H1 (cell line): ENCODE measurements at regions not wholly inside any gene's neighbourhood (a gene's known extent, or its start where the extent isn't known, plus 50 kb on each side); places are given as distances from the start of the nearest gene placed in this dataset.

Experiments
- CTCF ChIA-PET: fragments of 300-600 bp; sonication (Branson Sonifier 250); formaldehyde crosslinking; loops from one replicate; lab custom pipeline; 2021; ENCODE audit not compliant: partially characterized antibody; lab: Charles Lee
- POLR2A ChIA-PET: fragments of 300-600 bp; sonication (Branson Sonifier 250); formaldehyde crosslinking; loops from one replicate; lab custom pipeline; 2021; ENCODE audit warnings: inconsistent platforms; ENCODE audit not compliant: partially characterized antibody; lab: Charles Lee
- DNase-seq, 2 experiments: peaks; one replicate each; pipeline versions ENCODE4 v3.0.0 to v3.0.0-alpha.2; 2010 to 2022; ENCODE audit warnings: low spot score in 2 of 2, low read depth in 1 of 2, mixed read lengths in 1 of 2
- FAIRE-seq: peaks from 2 replicates; lab custom pipeline; 2011; peaks lifted over from hg19 to GRCh38; lab: Jason Lieb, UNC
- H2AFZ ChIP-seq: 2 replicates; pipeline ENCODE4 v1.8.1; 2012; ENCODE audit warnings: low read length, inconsistent platforms
- H2AK5ac ChIP-seq: 2 replicates; pipeline ENCODE4 v1.6.1; 2013; ENCODE audit warnings: low read depth, low read length
- H2BK120ac ChIP-seq: replicated peaks from 2 replicates; pipeline ENCODE3; 2013; ENCODE audit warnings: low read depth, low read length, inconsistent platforms
- H2BK12ac ChIP-seq: 2 replicates; pipeline ENCODE4 v1.6.1; 2013; ENCODE audit warnings: low read depth, low read length
- H2BK15ac ChIP-seq: 2 replicates; pipeline ENCODE4 v1.6.1; 2013; ENCODE audit warnings: low read length
- H2BK20ac ChIP-seq: 2 replicates; pipeline ENCODE4 v1.6.1; 2013; ENCODE audit warnings: low read length
- H2BK5ac ChIP-seq: 2 replicates; pipeline ENCODE4 v1.6.1; 2013; ENCODE audit warnings: low read depth, low read length
- H3K14ac ChIP-seq: 2 replicates; pipeline ENCODE4 v1.6.1; 2013; ENCODE audit warnings: inconsistent platforms; ENCODE audit not compliant: insufficient read length
- H3K18ac ChIP-seq: 2 replicates; pipeline ENCODE4 v1.6.1; 2013; ENCODE audit warnings: low read length; ENCODE audit errors: extremely low read depth
- H3K23ac ChIP-seq: 2 replicates; pipeline ENCODE4 v1.6.1; 2013; ENCODE audit warnings: inconsistent platforms; ENCODE audit not compliant: insufficient read length
- H3K23me2 ChIP-seq: 2 replicates; pipeline ENCODE4 v1.6.1; 2013; ENCODE audit warnings: low read depth, low read length
- H3K27ac ChIP-seq: 2 replicates; pipeline ENCODE4 v1.6.1; 2011; ENCODE audit warnings: low read depth, low read length, inconsistent platforms
- H3K27me3 ChIP-seq, 4 experiments: replicated peaks in 1 of 4; 1 replicate in 1 of 4; 2 replicates in 3 of 4; pipeline versions ENCODE4 v1.6.1 to v1.8.1; 2011 to 2013; ENCODE audit warnings: low read length in 3 of 4, mild to moderate bottlenecking in 3 of 4, inconsistent platforms in 2 of 4, mixed read lengths in 2 of 4, moderate library complexity in 1 of 4; ENCODE audit not compliant: control insufficient read depth in 3 of 4, insufficient read depth in 3 of 4; ENCODE audit errors: extremely low read depth in 1 of 4
- H3K36me3 ChIP-seq, 4 experiments: 2 replicates each; pipeline versions ENCODE4 v1.6.1 to v1.8.1; 2011 to 2013; ENCODE audit warnings: mild to moderate bottlenecking in 4 of 4, low read length in 3 of 4, moderate library complexity in 2 of 4, control low read depth in 1 of 4, inconsistent platforms in 1 of 4; ENCODE audit not compliant: insufficient read depth in 4 of 4, control insufficient read depth in 2 of 4
- H3K4ac ChIP-seq: replicated peaks from 2 replicates; pipeline ENCODE3; 2013; ENCODE audit warnings: low read length, low read depth, mixed read lengths, inconsistent platforms; ENCODE audit not compliant: insufficient read length
- H3K4me1 ChIP-seq, 4 experiments: replicated peaks in 1 of 4; 1 replicate in 1 of 4; 2 replicates in 3 of 4; pipeline versions ENCODE4 v1.6.1 to v1.8.1; 2011 to 2013; ENCODE audit warnings: low read length in 3 of 4, inconsistent platforms in 2 of 4, mixed read lengths in 1 of 4; ENCODE audit not compliant: insufficient read depth in 4 of 4, control insufficient read depth in 3 of 4
- H3K4me2 ChIP-seq, 2 experiments: 2 replicates each; pipeline versions ENCODE4 v1.6.1 to v1.8.1; 2011 to 2013; ENCODE audit warnings: low read depth in 2 of 2, low read length in 2 of 2, control low read depth in 1 of 2, inconsistent platforms in 1 of 2, mild to moderate bottlenecking in 1 of 2; ENCODE audit not compliant: insufficient read depth in 1 of 2
- H3K4me3 ChIP-seq, 4 experiments: fragments of 200-600, 300-600 bp in 1 of 4; sonication (generic), shearing (Covaris generic), sonication (Bioruptor Twin) in 1 of 4; 2 replicates each; pipeline versions ENCODE4 v1.5.1 to v1.8.1; 2011 to 2016; ENCODE audit warnings: low read length in 4 of 4, low read depth in 3 of 4, control low read depth in 2 of 4, inconsistent platforms in 2 of 4, mild to moderate bottlenecking in 2 of 4, mixed read lengths in 1 of 4, moderate library complexity in 1 of 4; ENCODE audit not compliant: insufficient read depth in 2 of 4; ENCODE audit errors: extremely low read depth in 1 of 4
- H3K56ac ChIP-seq: replicated peaks from 2 replicates; pipeline ENCODE3; 2013; ENCODE audit warnings: low read depth, mild to moderate bottlenecking, mixed read lengths, low read length, inconsistent platforms; ENCODE audit not compliant: insufficient read length
- H3K79me1 ChIP-seq: 2 replicates; pipeline ENCODE4 v1.6.1; 2013; ENCODE audit warnings: low read depth, low read length, control low read depth
- H3K79me2 ChIP-seq, 2 experiments: 2 replicates each; pipeline versions ENCODE4 v1.6.1 to v1.8.1; 2012 to 2013; ENCODE audit warnings: low read length in 2 of 2, mild to moderate bottlenecking in 2 of 2, inconsistent platforms in 1 of 2; ENCODE audit not compliant: insufficient read depth in 2 of 2, control insufficient read depth in 1 of 2
- H3K9ac ChIP-seq, 4 experiments: replicated peaks in 1 of 4; 1 replicate in 1 of 4; 2 replicates in 3 of 4; pipeline versions ENCODE4 v1.6.1 to v1.8.1; 2011 to 2013; ENCODE audit warnings: low read depth in 3 of 4, low read length in 3 of 4, control low read depth in 2 of 4, mild to moderate bottlenecking in 2 of 4, moderate library complexity in 2 of 4, inconsistent platforms in 1 of 4; ENCODE audit errors: extremely low read depth in 1 of 4
- H3K9me3 ChIP-seq, 2 experiments: 2 replicates each; pipeline versions ENCODE4 v1.6.1 to v1.8.1; 2012 to 2013; ENCODE audit warnings: mild to moderate bottlenecking in 2 of 2, moderate library complexity in 2 of 2, control low read depth in 1 of 2, inconsistent platforms in 1 of 2, low read depth in 1 of 2, low read length in 1 of 2, mixed read lengths in 1 of 2; ENCODE audit not compliant: insufficient read depth in 2 of 2
- H4K20me1 ChIP-seq, 2 experiments: replicated peaks in 1 of 2; 2 replicates each; pipeline versions ENCODE3 to v1.8.1; 2011 to 2013; ENCODE audit warnings: inconsistent platforms in 2 of 2, low read length in 2 of 2, mild to moderate bottlenecking in 1 of 2; ENCODE audit not compliant: insufficient read depth in 2 of 2, control insufficient read depth in 1 of 2
- H4K5ac ChIP-seq: 2 replicates; pipeline ENCODE4 v1.6.1; 2013; ENCODE audit warnings: low read length, low read depth, mixed read lengths, inconsistent platforms; ENCODE audit not compliant: insufficient read length
- H4K8ac ChIP-seq: 2 replicates; pipeline ENCODE4 v1.8.0; 2013; ENCODE audit warnings: mild to moderate bottlenecking, moderate library complexity, low read length, inconsistent platforms; ENCODE audit not compliant: insufficient read depth; ENCODE audit errors: extremely low read depth
- H4K91ac ChIP-seq: replicated peaks from 2 replicates; pipeline ENCODE3; 2013; ENCODE audit warnings: low read length, mixed read lengths, inconsistent platforms; ENCODE audit not compliant: insufficient read length
- ATF2 ChIP-seq: IDR thresholded peaks from 2 replicates; pipeline ENCODE4 v1.6.1; 2012; ENCODE audit warnings: low read length, inconsistent platforms
- BCL11A ChIP-seq, 2 experiments: IDR thresholded peaks; one replicate each; pipeline ENCODE4 v1.6.1; 2011; ENCODE audit warnings: low read depth in 2 of 2, low read length in 2 of 2, mild to moderate bottlenecking in 2 of 2
- CBX8 ChIP-seq: fragments of 300-800, 300-1000 bp; sonication (generic); IDR thresholded peaks from 2 replicates; pipeline ENCODE4 v1.7.1; 2016; ENCODE audit warnings: low read depth, low read length, borderline replicate concordance
- CREB1 ChIP-seq: IDR thresholded peaks from 2 replicates; pipeline ENCODE4 v1.6.1; 2012; ENCODE audit warnings: inconsistent platforms
- CTBP2 ChIP-seq: IDR thresholded peaks from 2 replicates; pipeline ENCODE4 v1.7.0; 2011; ENCODE audit warnings: borderline replicate concordance, mild to moderate bottlenecking, moderate library complexity, mixed read lengths, low read length; ENCODE audit not compliant: insufficient read depth, insufficient read length
- GABPA ChIP-seq: IDR thresholded peaks from 2 replicates; pipeline ENCODE4 v1.6.1; 2011; ENCODE audit warnings: mild to moderate bottlenecking, low read length, moderate library complexity, borderline replicate concordance; ENCODE audit not compliant: insufficient read depth
- PHF8 ChIP-seq: fragments of 200-600 bp; sonication (generic); conservative IDR thresholded peaks from 2 replicates; pipeline ENCODE4 v1.7.1; 2012; ENCODE audit warnings: low read depth, mild to moderate bottlenecking, inconsistent platforms, low read length, moderate library complexity
- POLR2AphosphoS5 ChIP-seq: IDR thresholded peaks from 2 replicates; pipeline ENCODE4 v1.6.1; 2011; ENCODE audit warnings: low read depth, low read length
- RAD21 ChIP-seq, 2 experiments: IDR thresholded peaks in 1 of 2; conservative IDR thresholded peaks in 1 of 2; 2 replicates each; pipeline ENCODE4 v1.6.1; 2011; ENCODE audit warnings: low read depth in 2 of 2, low read length in 2 of 2, improper control_type of control experiment in 1 of 2, inconsistent platforms in 1 of 2, mild to moderate bottlenecking in 1 of 2, moderate library complexity in 1 of 2
- RFX5 ChIP-seq: IDR thresholded peaks from 2 replicates; pipeline ENCODE4 v1.6.1; 2011; ENCODE audit warnings: low read depth, low read length, improper control_type of control experiment, borderline replicate concordance
- RNF2 ChIP-seq: fragments of 200-900, 300-1000 bp; sonication (generic); IDR thresholded peaks from 2 replicates; pipeline ENCODE4 v1.7.1; 2016; ENCODE audit warnings: borderline replicate concordance, low read depth, mild to moderate bottlenecking, antibody characterized with exemption, low read length; ENCODE audit not compliant: poor library complexity, severe bottlenecking; ENCODE audit errors: missing control alignments
- SP4 ChIP-seq: IDR thresholded peaks from 2 replicates; pipeline ENCODE4 v1.6.1; 2012; ENCODE audit warnings: low read length, inconsistent platforms
- TAF1 ChIP-seq: IDR thresholded peaks from 2 replicates; pipeline ENCODE4 v1.6.1; 2011; ENCODE audit warnings: mild to moderate bottlenecking, low read depth, low read length
- WGBS, 2 experiments: shearing (Covaris generic) in 1 of 2; methylation state at CpG; one replicate each; pipeline versions ENCODE4 v1.1.6 to v1.1.7; 2013 to 2015; ENCODE audit warnings: low lambda C conversion rate in 2 of 2, mixed read lengths in 2 of 2, inconsistent platforms in 1 of 2, low coverage in 1 of 2, missing lambda C conversion rate in 1 of 2; ENCODE audit not compliant: insufficient replicate concordance in 2 of 2, insufficient coverage in 1 of 2, insufficient read length in 1 of 2; ENCODE audit errors: extremely low coverage in 1 of 2, missing lambda C conversion rate in 1 of 2; 5-methylcytosine and 5-hydroxymethylcytosine counted together

GRCh38 chr12:97983796-97984195 lies 521.2 kb downstream of the RMST start:
- no peak overlapping the region for H3K27ac ChIP-seq
- no peak overlapping the region for H2BK120ac ChIP-seq
- H2BK20ac ChIP-seq, result no peak overlapping the region
- CTCF ChIA-PET, result interaction anchor here (1.2 kb wide), 1 partner anchor 268 kb away, joined by 3 read pairs; no protein-coding TSS in a partner anchor
- no peak overlapping the region for H2AFZ ChIP-seq
- no peak overlapping the region for H2BK5ac ChIP-seq
- H3K4ac ChIP-seq, result no peak overlapping the region
- H3K23me2 ChIP-seq, result no peaks in the 10 kb centered on the region; the same call in 1 of the 2 replicates
- H3K79me2 ChIP-seq, result no peaks in the 10 kb centered on the region
- no peak overlapping the region for H4K91ac ChIP-seq
- no peak overlapping the region for H3K9ac ChIP-seq
- H3K9me3 ChIP-seq, result no peaks in the 10 kb centered on the region
- no peak overlapping the region for H3K14ac ChIP-seq
- WGBS, 2 experiments, result 89% methylated on average over 3 of the region's 3 CpGs; no CpG with 5 or more reads in 1 of the 2 experiments
- no peak for FAIRE-seq
- no peak overlapping the region for H3K56ac ChIP-seq
- no peaks in the 10 kb centered on the region for H3K27me3 ChIP-seq
- no peaks in the 10 kb centered on the region for H4K20me1 ChIP-seq
- H2BK15ac ChIP-seq, result no peak overlapping the region
- no peak overlapping the region for H3K23ac ChIP-seq
- H2AK5ac ChIP-seq, result no peak overlapping the region
- H4K8ac ChIP-seq, result no peak overlapping the region
- no peak for DNase-seq
- POLR2A ChIA-PET, result no interaction called here
- H2BK12ac ChIP-seq, result no peak overlapping the region
- H3K4me2 ChIP-seq, result no peak overlapping the region
- H3K4me3 ChIP-seq, result no peak overlapping the region
- no peaks in the 10 kb centered on the region for H3K4me1 ChIP-seq
- H3K36me3 ChIP-seq, result no peaks in the 10 kb centered on the region
- no peak overlapping the region for H4K5ac ChIP-seq
- H3K18ac ChIP-seq, result no peak overlapping the region
- H3K79me1 ChIP-seq, result no peaks in the 10 kb centered on the region
- TF ChIP-seq CREB1 (no peak), SP4 (no peak), CTBP2 (no peak), RNF2 (no peak), ATF2 (no peak), GABPA (no peak), BCL11A (IDR thresholded peaks at IDR 0.05; ENCODE audit: low read depth in 2 of 2, low read length in 2 of 2) (no peak), TAF1 (no peak), POLR2AphosphoS5 (no peak), CBX8 (no peak), PHF8 (no peak), RFX5 (no peak), RAD21 (IDR thresholded peaks at IDR 0.05 in 1 of 2, conservative IDR thresholded peaks at IDR 0.05 in 1 of 2; ENCODE audit: low read depth in 2 of 2, low read length in 2 of 2) (no peak)
